A549 (cell line): ENCODE measurements at regions not wholly inside any gene's neighbourhood (a gene's known extent, or its start where the extent isn't known, plus 50 kb on each side); places are given as distances from the start of the nearest gene placed in this dataset.

ENCODE experiments used
- ATAC-seq, 2 experiments: fragments of 200-7000 bp in 1 of 2; fragments of >200 bp in 1 of 2; cut with Nextera tagmentation in 1 of 2; cut with Tn5 transposase in 1 of 2; 3 replicates each; pipeline versions ENCODE4 v1.8.0 to v1.9.1; 2018 to 2020; ENCODE audit warnings: mild to moderate bottlenecking in 1 of 2, moderate library complexity in 1 of 2
- CTCF ChIA-PET: fragments of 300-600 bp; sonication (Branson Sonifier 250); formaldehyde crosslinking; extraction: SDS; loops from one replicate; lab custom pipeline; 2021; ENCODE audit warnings: antibody characterized with exemption, inconsistent platforms; lab: Yijun Ruan, JAX
- POLR2A ChIA-PET: fragments of 350-600 bp; formaldehyde crosslinking; extraction: SDS; loops from one replicate; lab custom pipeline; 2021; ENCODE audit warnings: antibody characterized with exemption, inconsistent platforms; lab: Yijun Ruan, JAX
- DNase-seq, 2 experiments: peaks; one replicate each; pipeline versions ENCODE4 v3.0.0 to v3.0.0-alpha.2; 2011 to 2016; ENCODE audit warnings: low read depth in 1 of 2, low spot score in 1 of 2
- FAIRE-seq: peaks from 2 replicates; lab custom pipeline; 2011; peaks lifted over from hg19 to GRCh38; lab: Jason Lieb, UNC
- H3K27ac ChIP-seq, 2 experiments: fragments of >200 bp; sonication (Bioruptor Twin); formaldehyde crosslinking; 3 replicates each; pipeline ENCODE4 v1.5.1; 2016 to 2017
- H3K4me1 ChIP-seq: fragments of >200 bp; sonication (Bioruptor Twin); formaldehyde crosslinking; 3 replicates; pipeline ENCODE4 v1.6.1; 2016
- H3K4me2 ChIP-seq: fragments of >200 bp; sonication (Bioruptor Twin); formaldehyde crosslinking; 3 replicates; pipeline ENCODE4 v1.6.1; 2016
- H3K4me3 ChIP-seq: fragments of >200 bp; sonication (Bioruptor Twin); formaldehyde crosslinking; 3 replicates; pipeline ENCODE4 v1.5.1; 2016
- H3K9me3 ChIP-seq: fragments of >200 bp; sonication (Bioruptor Twin); formaldehyde crosslinking; 3 replicates; pipeline ENCODE4 v1.6.1; 2016
- BHLHE40 ChIP-seq: IDR thresholded peaks from 2 replicates; pipeline ENCODE4 v1.6.1; 2012; ENCODE audit warnings: low read depth, low read length, inconsistent platforms
- CBX2 ChIP-seq: fragments of 200-600 bp; sonication (generic); IDR thresholded peaks from 2 replicates; pipeline ENCODE4 v1.6.1; 2016; ENCODE audit warnings: low read depth, mild to moderate bottlenecking, borderline replicate concordance
- CEBPB ChIP-seq, 2 experiments: fragments of >200 bp in 1 of 2; sonication (Bioruptor Twin) in 1 of 2; formaldehyde crosslinking in 1 of 2; IDR thresholded peaks; 2 replicates each; pipeline ENCODE4 v1.6.1; 2012 to 2016
- CHD2 ChIP-seq: fragments of 150-350 bp; IDR thresholded peaks from 2 replicates; pipeline ENCODE4 v1.6.1; 2014; ENCODE audit warnings: low read length; ENCODE audit not compliant: partially characterized antibody
- EHMT2 ChIP-seq: fragments of 200-600 bp; sonication (generic); IDR thresholded peaks from 2 replicates; pipeline ENCODE4 v1.6.1; 2016; ENCODE audit warnings: antibody characterized with exemption, low read depth, mild to moderate bottlenecking, moderate library complexity
- EP300 ChIP-seq, 2 experiments: fragments of >200 bp; sonication (Bioruptor Twin); formaldehyde crosslinking; IDR thresholded peaks; 2 replicates in 1 of 2; 3 replicates in 1 of 2; pipeline ENCODE4 v1.6.1; 2016 to 2017
- FOSB ChIP-seq: fragments of 250-450 bp; sonication (Bioruptor Pico); IDR thresholded peaks from 2 replicates; pipeline ENCODE4 v1.5.0; 2020; ENCODE audit warnings: mild to moderate bottlenecking, moderate library complexity
- GATA3 ChIP-seq: IDR thresholded peaks from 2 replicates; pipeline ENCODE4 v1.6.1; 2012; ENCODE audit warnings: borderline replicate concordance
- JUNB ChIP-seq: fragments of >200 bp; sonication (Bioruptor Twin); formaldehyde crosslinking; IDR thresholded peaks from 2 replicates; pipeline ENCODE4 v1.6.1; 2016
- KDM5A ChIP-seq: fragments of 200-600 bp; sonication (generic); IDR thresholded peaks from 2 replicates; pipeline ENCODE4 v1.6.1; 2016; ENCODE audit warnings: antibody characterized with exemption, mild to moderate bottlenecking
- MAFK ChIP-seq: fragments of 450-650 bp; IDR thresholded peaks from 2 replicates; pipeline ENCODE4 v1.6.1; 2014; ENCODE audit not compliant: partially characterized antibody
- MAZ ChIP-seq: fragments of 150-350 bp; IDR thresholded peaks from 2 replicates; pipeline ENCODE4 v1.6.1; 2014; ENCODE audit warnings: antibody characterized with exemption, low read depth, low read length, borderline replicate concordance
- MYC ChIP-seq: IDR thresholded peaks from 2 replicates; pipeline ENCODE4 v1.6.1; 2012; ENCODE audit warnings: mild to moderate bottlenecking, inconsistent platforms, low read length, improper control_type of control experiment, borderline replicate concordance
- NFE2L2 ChIP-seq: fragments of 150-350 bp; conservative IDR thresholded peaks from 2 replicates; pipeline ENCODE4 v1.6.1; 2014; ENCODE audit warnings: low read length
- NPAS2 ChIP-seq: fragments of 250-450 bp; sonication (Bioruptor Pico); IDR thresholded peaks from 2 replicates; pipeline ENCODE4 v1.8.0; 2022; ENCODE audit warnings: mild to moderate bottlenecking, moderate library complexity, borderline replicate concordance
- POLR2A ChIP-seq: IDR thresholded peaks from 2 replicates; pipeline ENCODE4 v1.6.1; 2012; ENCODE audit warnings: mild to moderate bottlenecking, low read length
- POLR2AphosphoS2 ChIP-seq: conservative IDR thresholded peaks from 2 replicates; pipeline ENCODE4 v1.6.1; 2012; ENCODE audit warnings: low read length, improper control_type of control experiment, inconsistent platforms
- RAD21 ChIP-seq, 2 experiments: fragments of >200 bp in 1 of 2; sonication (Bioruptor Twin) in 1 of 2; formaldehyde crosslinking in 1 of 2; IDR thresholded peaks in 1 of 2; conservative IDR thresholded peaks in 1 of 2; 2 replicates in 1 of 2; 3 replicates in 1 of 2; pipeline ENCODE4 v1.6.1; 2012 to 2018; ENCODE audit warnings: inconsistent platforms in 1 of 2
- RNF2 ChIP-seq: fragments of 200-600 bp; sonication (generic); IDR thresholded peaks from 2 replicates; pipeline ENCODE4 v1.6.1; 2016; ENCODE audit warnings: low read depth, mild to moderate bottlenecking, antibody characterized with exemption, moderate library complexity, borderline replicate concordance
- SMC3 ChIP-seq: fragments of >200 bp; sonication (Bioruptor Twin); formaldehyde crosslinking; IDR thresholded peaks from 3 replicates; pipeline ENCODE4 v1.6.1; 2018; ENCODE audit warnings: inconsistent platforms
- SREBF2 ChIP-seq: fragments of 450-650 bp; IDR thresholded peaks from 2 replicates; pipeline ENCODE4 v1.6.1; 2014; ENCODE audit warnings: mild to moderate bottlenecking, moderate library complexity
- TFCP2L1 ChIP-seq: fragments of 250-450 bp; sonication (Bioruptor Pico); IDR thresholded peaks from 2 replicates; pipeline ENCODE4 v1.5.0; 2021; ENCODE audit warnings: mild to moderate bottlenecking
- ZC3H11A ChIP-seq: fragments of 450-650 bp; IDR thresholded peaks from 2 replicates; pipeline ENCODE4 v1.6.1; 2014; ENCODE audit warnings: antibody characterized with exemption, mild to moderate bottlenecking
- ZNF302 ChIP-seq: fragments of 250-450 bp; sonication (Bioruptor Pico); IDR thresholded peaks from 2 replicates; pipeline ENCODE4 v1.9.0; 2021; ENCODE audit warnings: inconsistent platforms, mild to moderate bottlenecking, moderate library complexity
- ZSCAN20 ChIP-seq: fragments of 250-450 bp; sonication (Bioruptor Pico); IDR thresholded peaks from 2 replicates; pipeline ENCODE4 v1.8.0; 2022; ENCODE audit warnings: mild to moderate bottlenecking, moderate library complexity
- WGBS: methylation state at CpG from one replicate; pipeline ENCODE4 v1.1.6; 2017; ENCODE audit errors: missing lambda C conversion rate; 5-methylcytosine and 5-hydroxymethylcytosine counted together
- TF ChIP-seq, protein P1 (sequence below): fragments of 150-350 bp; IDR thresholded peaks from 2 replicates; pipeline ENCODE4 v1.6.1; 2014; ENCODE audit warnings: low read depth, mild to moderate bottlenecking, low read length
- TF ChIP-seq, protein P2 (sequence below): fragments of >200 bp; sonication (Bioruptor Twin); formaldehyde crosslinking; IDR thresholded peaks from 2 replicates; pipeline ENCODE4 v1.6.1; 2016
- TF ChIP-seq, protein P3 (sequence below): IDR thresholded peaks from 2 replicates; pipeline ENCODE4 v1.6.1; 2012

GRCh38 chr2:220509966-220510365 lies 882.5 kb downstream of the SLC4A3 start (continued):
- TF ChIP-seq NFE2L2 (no peak), EP300 (IDR thresholded peaks at IDR 0.05) (no peak), GATA3 (no peak), MAFK (no peak), POLR2AphosphoS2 (no peak), CBX2 (no peak)

DNA sequence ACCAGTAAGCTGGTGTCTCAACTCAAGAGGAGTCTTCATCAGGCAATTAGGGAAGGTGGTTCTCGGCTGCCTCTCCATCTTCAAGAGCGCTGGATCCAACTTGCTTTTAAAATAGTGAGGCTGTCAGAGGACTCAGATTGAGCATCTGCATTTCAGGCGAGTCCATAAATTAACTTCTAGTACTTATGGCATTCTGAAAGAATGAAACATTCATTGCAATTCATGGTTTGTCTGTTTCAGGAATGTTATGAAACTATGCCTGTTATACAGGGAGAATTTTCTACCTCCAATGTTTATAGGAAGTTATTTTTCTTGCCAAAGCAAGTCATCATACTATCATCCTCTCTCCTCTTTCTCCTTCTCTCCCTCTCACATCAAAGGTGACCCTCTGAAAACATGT lies 883.2 kb downstream of the SLC4A3 start:
- H3K27ac ChIP-seq: no peak overlapping the region
- no peaks in the 10 kb centered on the region for H3K9me3 ChIP-seq
- DNase-seq: no peak
- H3K4me3 ChIP-seq: no peak overlapping the region
- no peak overlapping the region for H3K4me2 ChIP-seq
- FAIRE-seq: no peak
- ATAC-seq: no peak
- H3K4me1 ChIP-seq: peaks cover 13% of the 10 kb centered on the region
- 66% methylated on average over 3 of the region's 3 CpGs for WGBS
- CTCF ChIA-PET: no interaction called here
- TF ChIP-seq ZSCAN20 (CRISPR knock-in tag) (no peak), SREBF2 (no peak), RNF2 (no peak)
- TF ChIP-seq, protein P1, sequence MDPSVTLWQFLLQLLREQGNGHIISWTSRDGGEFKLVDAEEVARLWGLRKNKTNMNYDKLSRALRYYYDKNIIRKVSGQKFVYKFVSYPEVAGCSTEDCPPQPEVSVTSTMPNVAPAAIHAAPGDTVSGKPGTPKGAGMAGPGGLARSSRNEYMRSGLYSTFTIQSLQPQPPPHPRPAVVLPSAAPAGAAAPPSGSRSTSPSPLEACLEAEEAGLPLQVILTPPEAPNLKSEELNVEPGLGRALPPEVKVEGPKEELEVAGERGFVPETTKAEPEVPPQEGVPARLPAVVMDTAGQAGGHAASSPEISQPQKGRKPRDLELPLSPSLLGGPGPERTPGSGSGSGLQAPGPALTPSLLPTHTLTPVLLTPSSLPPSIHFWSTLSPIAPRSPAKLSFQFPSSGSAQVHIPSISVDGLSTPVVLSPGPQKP: no peak
- TF ChIP-seq, all 56 proteins: peak for 0
- POLR2A ChIA-PET: no interaction called here

DNA sequence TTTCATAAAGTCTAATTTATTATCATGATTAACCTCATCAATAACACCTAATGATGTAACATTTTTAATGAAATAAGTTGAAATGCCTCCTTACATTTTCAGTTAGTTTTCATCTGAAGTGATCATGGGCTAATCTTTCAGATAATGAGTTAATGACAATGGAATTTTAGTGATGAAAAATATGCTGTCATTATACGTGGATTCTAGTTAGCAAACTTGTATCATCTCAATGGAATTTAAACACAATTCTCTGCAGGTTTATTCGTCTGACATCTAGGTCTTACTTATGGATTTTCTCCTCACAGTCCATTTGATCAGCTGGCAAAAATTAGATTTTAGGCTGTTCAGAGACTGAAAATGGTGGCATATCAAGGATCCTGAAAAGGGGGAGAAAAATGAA lies 885.0 kb downstream of the SLC4A3 start:
- TF ChIP-seq SREBF2: no peak
- no peak for TF ChIP-seq ZNF302 (CRISPR knock-in tag)
- no peak for TF ChIP-seq CEBPB (IDR thresholded peaks at IDR 0.05)
- TF ChIP-seq ZSCAN20 (CRISPR knock-in tag): no peak
- no peak for TF ChIP-seq POLR2A
- no peak for TF ChIP-seq TFCP2L1 (CRISPR knock-in tag)
- no peak for TF ChIP-seq FOSB
- TF ChIP-seq KDM5A: no peak
- TF ChIP-seq GATA3: no peak
- no peak for TF ChIP-seq EHMT2
- ChIA-PET POLR2A (no interaction called here), CTCF (no interaction called here)
- 5% methylated on average over 2 of the region's 2 CpGs for WGBS
- peak overlapping the region in 1 of 2 experiments; percentile 35; a peak in 2 of 6 replicates for H3K27ac ChIP-seq
- peaks cover 13% of the 10 kb centered on the region for H3K4me1 ChIP-seq
- FAIRE-seq (no peak), DNase-seq (no peak), ATAC-seq (no peak)
- H3K4me2 ChIP-seq: peak overlapping the region; percentile 37
- H3K4me3 ChIP-seq: no peak overlapping the region
- H3K9me3 ChIP-seq: no peaks in the 10 kb centered on the region

- FAIRE-seq (no peak), DNase-seq (no peak), ATAC-seq (no peak)
- peaks cover 13% of the 10 kb centered on the region for H3K4me1 ChIP-seq
- no peak overlapping the region for H3K4me3 ChIP-seq
- CTCF ChIA-PET: interaction anchor here (0.6 to 1.4 kb wide), 2 partner anchors 10 to 492 kb away, joined by 3 to 4 read pairs; no protein-coding TSS in a partner anchor
- no peak overlapping the region for H3K27ac ChIP-seq
- WGBS: 29% methylated on average over 2 of the region's 2 CpGs
- TF ChIP-seq POLR2AphosphoS2: no peak
- TF ChIP-seq, protein P2, sequence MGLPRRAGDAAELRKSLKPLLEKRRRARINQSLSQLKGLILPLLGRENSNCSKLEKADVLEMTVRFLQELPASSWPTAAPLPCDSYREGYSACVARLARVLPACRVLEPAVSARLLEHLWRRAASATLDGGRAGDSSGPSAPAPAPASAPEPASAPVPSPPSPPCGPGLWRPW: no peak
- no peak for TF ChIP-seq ZSCAN20 (CRISPR knock-in tag)
- TF ChIP-seq BHLHE40: no peak
- no peak for TF ChIP-seq JUNB
- no peak for TF ChIP-seq GATA3
- no peak for TF ChIP-seq RNF2
- TF ChIP-seq ZNF302 (CRISPR knock-in tag): no peak
- no peak for TF ChIP-seq RAD21 (conservative IDR thresholded peaks at IDR 0.05 in 1 of 2, IDR thresholded peaks at IDR 0.05 in 1 of 2)
- TF ChIP-seq FOSB: no peak
- TF ChIP-seq NPAS2 (CRISPR knock-in tag): no peak
- no peak for TF ChIP-seq MAZ
- TF ChIP-seq CBX2: no peak
- no peak for TF ChIP-seq MYC
- TF ChIP-seq SMC3: no peak
- no peak for TF ChIP-seq CHD2
- TF ChIP-seq ZC3H11A: no peak
- TF ChIP-seq, protein P3, sequence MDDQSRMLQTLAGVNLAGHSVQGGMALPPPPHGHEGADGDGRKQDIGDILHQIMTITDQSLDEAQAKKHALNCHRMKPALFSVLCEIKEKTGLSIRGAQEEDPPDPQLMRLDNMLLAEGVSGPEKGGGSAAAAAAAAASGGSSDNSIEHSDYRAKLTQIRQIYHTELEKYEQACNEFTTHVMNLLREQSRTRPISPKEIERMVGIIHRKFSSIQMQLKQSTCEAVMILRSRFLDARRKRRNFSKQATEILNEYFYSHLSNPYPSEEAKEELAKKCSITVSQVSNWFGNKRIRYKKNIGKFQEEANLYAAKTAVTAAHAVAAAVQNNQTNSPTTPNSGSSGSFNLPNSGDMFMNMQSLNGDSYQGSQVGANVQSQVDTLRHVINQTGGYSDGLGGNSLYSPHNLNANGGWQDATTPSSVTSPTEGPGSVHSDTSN: no peak
- POLR2A ChIA-PET: interaction anchor here (0.6 kb wide), 1 partner anchor 283 kb away, joined by 4 read pairs; no protein-coding TSS in a partner anchor
- H3K9me3 ChIP-seq: no peaks in the 10 kb centered on the region
- no peak overlapping the region for H3K4me2 ChIP-seq
These were observed 886.3 kb downstream of the SLC4A3 start for GRCh38 chr2:220513573-220514288.
